ENCODE measurements at regions not wholly inside any gene's neighbourhood (a gene's known extent, or its start where the extent isn't known, plus 50 kb on each side); places are given as distances from the start of the nearest gene placed in this dataset.

DNA sequence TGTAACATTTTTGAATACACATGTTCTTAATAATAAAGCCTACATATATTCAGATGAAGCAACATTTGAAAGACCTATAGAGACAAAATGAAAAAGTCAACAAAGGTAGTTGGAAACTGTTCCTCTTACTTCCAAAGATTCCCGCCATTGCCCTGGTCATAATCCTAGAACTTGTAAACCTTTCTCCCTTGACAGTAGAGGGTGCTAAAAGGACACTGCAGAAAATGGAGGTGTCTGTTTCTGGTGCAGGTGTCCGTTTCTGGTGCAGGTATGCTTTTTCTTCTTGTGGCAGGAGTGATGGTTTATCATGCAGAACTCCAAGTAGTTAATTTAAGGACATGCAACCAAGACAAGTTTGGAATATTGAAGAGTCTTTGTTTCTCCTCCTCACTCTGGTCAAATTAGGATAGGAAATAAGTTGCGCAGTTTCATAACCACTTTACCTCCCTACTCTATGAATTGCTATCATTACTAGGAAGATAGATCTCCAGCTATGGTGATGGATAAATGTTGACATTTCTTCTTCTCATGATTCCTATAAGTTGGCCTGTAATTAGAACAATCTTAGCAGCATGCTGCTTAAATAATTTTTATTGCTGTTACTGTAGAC lies 56.0 kb upstream of the FAM174A start:
- Histone ChIP-seq H3K4me3 (ENCODE audit: low read length in 2 of 2) (no peak overlapping the region), H3K27ac (ENCODE audit: low read depth in 1 of 2, low read length in 1 of 2) (no peak overlapping the region), H3K27me3 (ENCODE audit: control insufficient read depth in 2 of 2, insufficient read depth in 1 of 2, low read length in 1 of 2) (no peaks in the 10 kb centered on the region), H3K9me3 (ENCODE audit: control insufficient read depth in 2 of 2, insufficient read depth in 1 of 2, low read length in 1 of 2) (no peaks in the 10 kb centered on the region), H3K4me1 (ENCODE audit: control insufficient read depth in 2 of 2, insufficient read depth in 2 of 2, low read length in 2 of 2) (no peaks in the 10 kb centered on the region), H3K36me3 (ENCODE audit: control insufficient read depth in 2 of 2, insufficient read depth in 2 of 2, low read length in 1 of 2) (no peaks in the 10 kb centered on the region)
- DNase-seq (ENCODE audit: low read depth in 6 of 9, low spot score in 9 of 9): peak in 6 of 9 donors; percentile 9 to 46 (median 14)
- 80% methylated on average over 3 of the region's 3 CpGs for WGBS

DNA sequence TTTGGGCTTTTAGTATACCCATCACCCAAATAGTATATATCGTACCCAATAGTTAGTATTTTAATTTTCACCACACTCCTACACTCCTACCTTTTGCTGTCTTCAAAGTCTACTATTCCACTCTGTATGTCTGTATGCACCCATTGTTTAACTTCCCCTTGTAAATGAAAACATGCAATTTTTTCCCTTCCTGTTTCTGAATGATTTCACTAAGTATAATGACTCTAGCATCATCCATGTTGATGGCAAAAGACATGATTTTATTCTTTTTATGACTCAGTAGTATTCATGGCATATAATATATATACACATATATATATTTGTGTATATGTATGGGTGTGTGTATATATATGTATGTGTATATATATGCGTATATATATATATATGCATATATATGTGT lies 63.1 kb upstream of the FAM174A start:
- WGBS: 89% methylated on average over 2 of the region's 2 CpGs
- no peak for DNase-seq (ENCODE audit: low read depth in 6 of 9, low spot score in 9 of 9)
- no peaks in the 10 kb centered on the region for H3K9me3 ChIP-seq (ENCODE audit: control insufficient read depth in 2 of 2, insufficient read depth in 1 of 2, low read length in 1 of 2)
- no peaks in the 10 kb centered on the region for H3K36me3 ChIP-seq (ENCODE audit: control insufficient read depth in 2 of 2, insufficient read depth in 2 of 2, low read length in 1 of 2)
- H3K27ac ChIP-seq (ENCODE audit: low read depth in 1 of 2, low read length in 1 of 2): no peak overlapping the region
- H3K4me1 ChIP-seq (ENCODE audit: control insufficient read depth in 2 of 2, insufficient read depth in 2 of 2, low read length in 2 of 2): no peaks in the 10 kb centered on the region
- no peaks in the 10 kb centered on the region for H3K27me3 ChIP-seq (ENCODE audit: control insufficient read depth in 2 of 2, insufficient read depth in 1 of 2, low read length in 1 of 2)
- no peak overlapping the region for H3K4me3 ChIP-seq (ENCODE audit: low read length in 2 of 2)

- no peaks in the 10 kb centered on the region for H3K36me3 ChIP-seq (ENCODE audit: control insufficient read depth in 2 of 2, insufficient read depth in 2 of 2, low read length in 1 of 2)
These were observed 65.4 kb upstream of the FAM174A start for GRCh38 chr5:100469767-100470166.

GRCh38 chr5:100464418-100464817 lies 70.8 kb upstream of the FAM174A start:
- no peak for DNase-seq (ENCODE audit: low read depth in 6 of 9, low spot score in 9 of 9)
- Histone ChIP-seq H3K4me3 (ENCODE audit: low read length in 2 of 2) (no peak overlapping the region), H3K4me1 (ENCODE audit: control insufficient read depth in 2 of 2, insufficient read depth in 2 of 2, low read length in 2 of 2) (no peaks in the 10 kb centered on the region), H3K36me3 (ENCODE audit: control insufficient read depth in 2 of 2, insufficient read depth in 2 of 2, low read length in 1 of 2) (no peaks in the 10 kb centered on the region), H3K27ac (ENCODE audit: low read depth in 1 of 2, low read length in 1 of 2) (no peak overlapping the region), H3K27me3 (ENCODE audit: control insufficient read depth in 2 of 2, insufficient read depth in 1 of 2, low read length in 1 of 2) (no peaks in the 10 kb centered on the region), H3K9me3 (ENCODE audit: control insufficient read depth in 2 of 2, insufficient read depth in 1 of 2, low read length in 1 of 2) (no peaks in the 10 kb centered on the region)
- 97% methylated on average over 2 of the region's 2 CpGs for WGBS

More at GRCh38 chr5:100469767-100470166, 65.4 kb upstream of the FAM174A start:
- Histone ChIP-seq H3K27me3 (ENCODE audit: control insufficient read depth in 2 of 2, insufficient read depth in 1 of 2, low read length in 1 of 2) (no peaks in the 10 kb centered on the region), H3K4me1 (ENCODE audit: control insufficient read depth in 2 of 2, insufficient read depth in 2 of 2, low read length in 2 of 2) (no peaks in the 10 kb centered on the region), H3K4me3 (ENCODE audit: low read length in 2 of 2) (no peak overlapping the region), H3K9me3 (ENCODE audit: control insufficient read depth in 2 of 2, insufficient read depth in 1 of 2, low read length in 1 of 2) (no peaks in the 10 kb centered on the region), H3K27ac (ENCODE audit: low read depth in 1 of 2, low read length in 1 of 2) (no peak overlapping the region)
- DNase-seq (ENCODE audit: low read depth in 6 of 9, low spot score in 9 of 9): no peak

- H3K9me3 ChIP-seq (ENCODE audit: control insufficient read depth in 2 of 2, insufficient read depth in 1 of 2, low read length in 1 of 2): no peaks in the 10 kb centered on the region
- DNase-seq (ENCODE audit: low read depth in 6 of 9, low spot score in 9 of 9): no peak
- H3K4me3 ChIP-seq (ENCODE audit: low read length in 2 of 2): no peak overlapping the region
- H3K36me3 ChIP-seq (ENCODE audit: control insufficient read depth in 2 of 2, insufficient read depth in 2 of 2, low read length in 1 of 2): no peaks in the 10 kb centered on the region
- no peaks in the 10 kb centered on the region for H3K4me1 ChIP-seq (ENCODE audit: control insufficient read depth in 2 of 2, insufficient read depth in 2 of 2, low read length in 2 of 2)
- no peaks in the 10 kb centered on the region for H3K27me3 ChIP-seq (ENCODE audit: control insufficient read depth in 2 of 2, insufficient read depth in 1 of 2, low read length in 1 of 2)
- no peak overlapping the region for H3K27ac ChIP-seq (ENCODE audit: low read depth in 1 of 2, low read length in 1 of 2)
These were observed 78.6 kb upstream of the FAM174A start for GRCh38 chr5:100456615-100457014.

DNA sequence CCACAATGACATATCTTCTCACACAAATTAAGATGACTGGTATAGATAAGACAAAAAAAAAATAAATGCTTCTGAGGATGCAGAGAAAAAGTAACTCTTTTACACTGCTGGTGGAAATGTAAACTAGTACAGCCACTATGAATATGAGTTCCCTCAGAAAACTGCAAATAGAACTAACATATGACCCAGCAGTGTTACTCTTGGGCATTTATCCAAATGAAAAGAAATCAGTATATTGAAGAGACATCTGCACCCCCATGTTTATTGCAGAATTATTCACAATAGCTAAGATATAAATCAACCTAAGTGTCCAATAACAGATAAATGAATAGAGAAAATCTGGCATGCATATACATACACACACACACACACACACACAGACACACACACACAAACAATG lies 83.0 kb upstream of the FAM174A start:
- Histone ChIP-seq H3K27ac (ENCODE audit: low read depth in 1 of 2, low read length in 1 of 2) (no peak overlapping the region), H3K4me1 (ENCODE audit: control insufficient read depth in 2 of 2, insufficient read depth in 2 of 2, low read length in 2 of 2) (no peaks in the 10 kb centered on the region), H3K9me3 (ENCODE audit: control insufficient read depth in 2 of 2, insufficient read depth in 1 of 2, low read length in 1 of 2) (no peaks in the 10 kb centered on the region), H3K4me3 (ENCODE audit: low read length in 2 of 2) (no peak overlapping the region), H3K27me3 (ENCODE audit: control insufficient read depth in 2 of 2, insufficient read depth in 1 of 2, low read length in 1 of 2) (no peaks in the 10 kb centered on the region), H3K36me3 (ENCODE audit: control insufficient read depth in 2 of 2, insufficient read depth in 2 of 2, low read length in 1 of 2) (no peaks in the 10 kb centered on the region)
- DNase-seq (ENCODE audit: low read depth in 6 of 9, low spot score in 9 of 9): no peak

- H3K27me3 ChIP-seq (ENCODE audit: control insufficient read depth in 2 of 2, insufficient read depth in 1 of 2, low read length in 1 of 2): no peaks in the 10 kb centered on the region
- H3K36me3 ChIP-seq (ENCODE audit: control insufficient read depth in 2 of 2, insufficient read depth in 2 of 2, low read length in 1 of 2): no peaks in the 10 kb centered on the region
- no peak for DNase-seq (ENCODE audit: low read depth in 6 of 9, low spot score in 9 of 9)
- H3K9me3 ChIP-seq (ENCODE audit: control insufficient read depth in 2 of 2, insufficient read depth in 1 of 2, low read length in 1 of 2): no peaks in the 10 kb centered on the region
- no peak overlapping the region for H3K27ac ChIP-seq (ENCODE audit: low read depth in 1 of 2, low read length in 1 of 2)
- no peaks in the 10 kb centered on the region for H3K4me1 ChIP-seq (ENCODE audit: control insufficient read depth in 2 of 2, insufficient read depth in 2 of 2, low read length in 2 of 2)
- 95% methylated on average over 3 of the region's 3 CpGs for WGBS
- H3K4me3 ChIP-seq (ENCODE audit: low read length in 2 of 2): no peak overlapping the region
These were observed 87.1 kb upstream of the FAM174A start for GRCh38 chr5:100448111-100448528.

GRCh38 chr5:100446879-100447430 lies 88.2 kb upstream of the FAM174A start:
- WGBS: 92% methylated on average over 2 of the region's 2 CpGs
- H3K9me3 ChIP-seq (ENCODE audit: control insufficient read depth in 2 of 2, insufficient read depth in 1 of 2, low read length in 1 of 2): no peaks in the 10 kb centered on the region
- H3K4me3 ChIP-seq (ENCODE audit: low read length in 2 of 2): no peak overlapping the region
- H3K27me3 ChIP-seq (ENCODE audit: control insufficient read depth in 2 of 2, insufficient read depth in 1 of 2, low read length in 1 of 2): no peaks in the 10 kb centered on the region
- DNase-seq (ENCODE audit: low read depth in 6 of 9, low spot score in 9 of 9): no peak
- no peaks in the 10 kb centered on the region for H3K4me1 ChIP-seq (ENCODE audit: control insufficient read depth in 2 of 2, insufficient read depth in 2 of 2, low read length in 2 of 2)
- no peaks in the 10 kb centered on the region for H3K36me3 ChIP-seq (ENCODE audit: control insufficient read depth in 2 of 2, insufficient read depth in 2 of 2, low read length in 1 of 2)
- no peak overlapping the region for H3K27ac ChIP-seq (ENCODE audit: low read depth in 1 of 2, low read length in 1 of 2)

DNA sequence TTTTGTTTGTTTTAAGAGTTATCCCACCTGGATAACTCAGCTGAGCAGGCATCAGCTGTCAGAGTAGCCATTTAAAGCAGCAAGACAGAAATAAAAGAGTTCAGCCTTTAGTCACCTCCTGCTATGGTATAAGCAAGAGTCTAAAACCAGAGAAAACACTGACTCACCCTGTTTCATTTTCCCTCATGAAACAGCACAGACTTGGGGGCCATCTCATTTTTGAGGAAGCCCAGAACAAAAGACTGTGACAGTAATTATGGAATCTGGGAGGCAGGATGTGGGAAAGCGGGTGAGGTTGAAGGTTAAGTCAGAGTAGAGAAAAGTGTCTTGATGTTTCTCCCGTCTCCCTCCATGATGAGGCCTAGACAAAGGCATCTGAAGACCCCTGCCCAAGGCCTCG lies 90.2 kb upstream of the FAM174A start:
- no peak for DNase-seq (ENCODE audit: low read depth in 6 of 9, low spot score in 9 of 9)
- no peaks in the 10 kb centered on the region for H3K9me3 ChIP-seq (ENCODE audit: control insufficient read depth in 2 of 2, insufficient read depth in 1 of 2, low read length in 1 of 2)
- WGBS: 96% methylated on average over 3 of the region's 3 CpGs

More for the DNA sequence above, 90.2 kb upstream of the FAM174A start:
- H3K27ac ChIP-seq (ENCODE audit: low read depth in 1 of 2, low read length in 1 of 2): no peak overlapping the region
- no peaks in the 10 kb centered on the region for H3K4me1 ChIP-seq (ENCODE audit: control insufficient read depth in 2 of 2, insufficient read depth in 2 of 2, low read length in 2 of 2)
- no peak overlapping the region for H3K4me3 ChIP-seq (ENCODE audit: low read length in 2 of 2)
- no peaks in the 10 kb centered on the region for H3K27me3 ChIP-seq (ENCODE audit: control insufficient read depth in 2 of 2, insufficient read depth in 1 of 2, low read length in 1 of 2)
- no peaks in the 10 kb centered on the region for H3K36me3 ChIP-seq (ENCODE audit: control insufficient read depth in 2 of 2, insufficient read depth in 2 of 2, low read length in 1 of 2)

Measured in thymus (tissue), 11 donors.